Activated CD8-positive, alpha-beta memory T cell treated with anti-CD3 and anti-CD28 coated beads for 36 hours (primary cell): ENCODE measurements at regions not wholly inside any gene's neighbourhood (a gene's known extent, or its start where the extent isn't known, plus 50 kb on each side); places are given as distances from the start of the nearest gene placed in this dataset.

Experiments
- CTCF ChIA-PET: fragments of 350-600 bp; sonication (Branson Sonifier 250); formaldehyde crosslinking; loops from one replicate; lab custom pipeline; 2021; ENCODE audit warnings: antibody characterized with exemption; lab: Charles Lee
- POLR2A ChIA-PET: fragments of 350-600 bp; sonication (Branson Sonifier 250); formaldehyde crosslinking; loops from one replicate; lab custom pipeline; 2021; ENCODE audit warnings: antibody characterized with exemption; lab: Charles Lee

DNA sequence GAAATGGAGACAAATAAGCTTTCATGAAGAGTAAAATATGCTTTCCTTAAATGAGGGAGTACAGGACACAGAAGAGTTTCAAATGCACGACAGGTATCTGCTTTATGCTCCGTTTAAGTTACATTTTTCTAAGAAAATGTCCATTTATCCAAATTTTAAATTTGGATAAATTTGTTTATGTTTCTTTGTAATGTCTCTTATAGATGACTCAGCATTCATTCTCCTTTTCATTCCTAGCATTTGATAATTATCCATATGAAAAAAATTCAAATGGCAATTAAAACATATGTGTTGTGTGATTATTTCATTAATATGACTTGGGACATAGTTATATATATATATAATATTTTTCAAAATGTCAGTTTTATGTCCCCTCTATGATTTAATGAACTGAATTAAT lies 1449.3 kb downstream of the SLITRK1 start:
- ChIA-PET CTCF (no interaction called here), POLR2A (no interaction called here)

DNA sequence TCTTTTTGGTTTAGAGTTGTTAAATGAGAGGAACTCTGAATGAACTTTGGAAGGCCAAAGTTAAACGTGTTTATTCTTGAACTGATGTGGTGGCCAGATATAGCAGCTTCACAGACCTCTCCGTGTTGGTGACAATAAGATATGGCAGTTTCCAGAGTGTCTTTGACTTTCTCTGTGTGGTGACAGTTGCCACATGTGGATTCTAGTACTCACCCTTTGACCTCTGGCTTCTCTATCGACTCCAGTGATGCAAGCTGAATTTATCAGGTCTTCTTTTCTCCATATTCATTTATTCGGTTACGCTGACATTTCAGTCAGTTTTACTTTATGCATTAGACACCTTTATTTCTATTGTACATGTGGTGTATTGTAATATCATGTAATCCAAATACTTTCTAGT lies 1469.5 kb downstream of the SLITRK1 start:
- POLR2A ChIA-PET: no interaction called here
- CTCF ChIA-PET: no interaction called here

DNA sequence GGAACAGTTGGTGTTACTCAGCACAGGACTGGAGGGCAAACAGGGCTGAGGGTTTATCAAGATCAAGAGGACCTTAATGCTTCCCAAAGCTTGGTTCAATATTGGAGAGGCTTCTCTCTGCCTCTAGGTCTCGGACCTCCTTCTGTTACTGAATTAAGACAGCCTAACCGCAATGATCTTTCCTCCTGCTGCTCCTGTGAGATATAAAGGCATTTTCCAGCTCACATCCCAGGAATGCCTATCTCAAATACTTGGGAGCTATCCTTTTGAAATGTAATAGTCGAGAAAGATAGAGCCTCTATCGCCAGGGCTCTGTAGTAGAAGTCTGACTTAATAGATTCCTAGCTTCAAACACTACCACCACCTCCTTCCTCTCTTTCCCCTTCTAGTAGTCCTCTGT lies 1475.0 kb downstream of the SLITRK1 start:
- CTCF ChIA-PET: no interaction called here

DNA sequence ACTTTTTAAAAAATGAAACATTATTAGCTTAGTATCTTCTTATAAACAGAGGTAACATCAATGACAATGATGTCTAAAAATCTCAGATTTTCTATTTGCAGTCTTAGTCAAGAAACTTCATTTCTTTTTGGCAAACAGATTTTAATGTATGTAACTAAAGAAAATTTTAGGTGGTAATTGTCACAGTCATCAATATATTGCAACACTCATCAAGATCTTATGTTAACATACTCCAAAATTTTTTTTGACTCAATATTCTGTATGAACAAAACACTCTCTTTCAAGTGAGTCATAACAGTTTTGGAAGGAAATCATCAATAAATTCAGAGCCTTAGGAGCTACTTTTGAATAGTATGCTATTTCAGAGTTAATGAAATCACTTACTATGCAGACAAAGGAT lies 1507.6 kb downstream of the SLITRK1 start:
- ChIA-PET POLR2A (no interaction called here), CTCF (no interaction called here)

More for the DNA sequence above, 1475.0 kb downstream of the SLITRK1 start:
- POLR2A ChIA-PET: no interaction called here

- POLR2A ChIA-PET: no interaction called here
- CTCF ChIA-PET: no interaction called here
Measured at GRCh38 chr13:82370316-82370715, 1512.0 kb downstream of the SLITRK1 start.

- ChIA-PET CTCF (no interaction called here), POLR2A (no interaction called here)
Measured at GRCh38 chr13:82364525-82364924, 1517.7 kb downstream of the SLITRK1 start.

DNA sequence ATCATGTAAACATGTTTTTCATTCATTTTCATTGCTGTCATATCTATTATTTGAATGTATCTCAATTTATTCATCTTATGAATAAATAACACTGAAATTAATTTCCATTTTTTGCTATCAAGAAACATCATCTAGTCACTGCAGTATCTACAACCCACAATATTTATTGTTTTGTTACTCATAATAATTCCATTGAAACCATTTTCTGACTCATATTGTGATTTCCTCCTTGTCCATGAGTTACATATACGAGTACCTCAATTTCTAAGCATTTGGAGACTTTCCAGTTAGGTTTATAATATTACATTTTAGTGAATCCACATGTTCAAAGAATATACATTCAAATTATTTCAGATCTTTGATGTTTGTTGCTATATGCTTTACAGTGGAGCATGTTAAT lies 1524.0 kb downstream of the SLITRK1 start:
- CTCF ChIA-PET: no interaction called here
- POLR2A ChIA-PET: no interaction called here

DNA sequence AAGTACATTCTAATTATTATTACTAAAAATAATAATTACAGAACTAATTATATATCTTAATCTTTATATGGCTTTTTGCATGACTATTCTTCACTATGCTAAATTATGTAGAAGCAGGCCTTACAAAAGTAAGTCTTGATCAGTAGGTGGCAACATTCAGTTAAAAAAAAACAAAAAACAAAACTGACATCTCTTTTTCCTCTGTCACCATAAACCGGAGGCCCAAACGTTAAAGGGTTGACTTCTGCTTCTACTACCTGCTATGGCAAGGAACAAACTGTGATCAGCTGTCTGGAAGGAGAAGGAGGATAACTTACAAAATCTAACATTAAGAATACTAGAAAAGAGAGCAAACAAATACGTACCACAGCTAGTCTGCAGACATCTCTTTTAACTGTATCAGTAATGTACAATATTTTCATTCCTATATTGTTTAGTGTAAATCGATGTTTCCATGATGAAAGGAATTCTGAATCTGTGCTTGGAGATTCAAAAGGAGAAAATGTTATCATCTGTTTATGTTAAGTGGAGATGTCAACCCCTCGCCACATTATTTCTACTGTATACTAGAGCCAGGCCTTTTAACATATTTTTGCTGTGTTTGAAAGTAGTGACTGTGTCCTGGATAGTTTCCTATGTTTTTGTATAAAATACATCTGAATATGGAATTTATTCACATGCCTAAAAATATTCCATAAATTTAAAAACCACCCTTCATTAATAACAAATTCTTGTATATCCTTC lies 1525.4 kb downstream of the SLITRK1 start:
- CTCF ChIA-PET: no interaction called here
- POLR2A ChIA-PET: no interaction called here

GRCh38 chr13:82344867-82345266 lies 1537.4 kb downstream of the SLITRK1 start:
- POLR2A ChIA-PET: no interaction called here
- CTCF ChIA-PET: no interaction called here

- CTCF ChIA-PET: no interaction called here
- POLR2A ChIA-PET: no interaction called here
Measured at GRCh38 chr13:82341116-82341515, 1541.2 kb downstream of the SLITRK1 start.

- ChIA-PET POLR2A (no interaction called here), CTCF (interaction anchor here (1.2 kb wide), 1 partner anchor 15 kb away, joined by 3 read pairs; no protein-coding TSS in a partner anchor)
Measured at GRCh38 chr13:82330499-82330898, 1551.8 kb downstream of the SLITRK1 start.

DNA sequence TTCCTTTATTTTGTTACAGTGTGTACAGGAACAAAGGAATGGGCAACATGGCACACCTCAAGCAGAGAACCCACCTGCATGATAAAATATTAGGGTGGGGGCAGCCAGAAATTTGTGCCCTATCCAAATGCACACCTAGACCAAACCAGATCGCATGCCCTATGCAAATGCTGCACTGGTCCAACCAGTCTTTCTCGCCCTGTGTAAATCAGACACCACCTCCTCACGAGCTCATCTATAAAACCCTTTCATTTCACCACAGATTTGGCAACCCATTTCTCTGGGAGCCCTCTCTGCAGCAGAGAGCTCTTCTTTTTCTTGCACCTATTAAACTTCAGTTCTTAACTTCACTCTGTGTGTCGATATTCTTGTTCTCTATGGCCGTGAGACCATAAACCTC lies 1559.2 kb downstream of the SLITRK1 start:
- POLR2A ChIA-PET: no interaction called here
- CTCF ChIA-PET: no interaction called here

DNA sequence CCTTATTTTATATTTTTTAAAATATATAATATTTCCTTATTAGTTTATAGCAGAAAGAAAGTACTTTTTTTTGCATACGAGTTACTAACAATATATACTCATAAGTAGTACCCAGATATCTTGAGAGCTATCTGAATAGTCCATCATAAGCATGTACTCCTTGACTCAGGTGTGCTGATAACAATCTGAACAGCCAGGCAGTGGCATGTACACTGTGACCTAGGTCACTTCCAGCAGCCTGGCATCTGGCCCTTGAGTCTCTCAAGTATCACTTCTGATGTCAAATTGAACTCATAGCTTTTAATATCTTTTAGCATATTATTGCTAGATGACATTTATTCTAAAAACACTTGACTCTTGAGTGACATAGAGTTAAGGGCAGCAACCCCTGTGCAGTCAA lies 1576.7 kb downstream of the SLITRK1 start:
- CTCF ChIA-PET: no interaction called here
- POLR2A ChIA-PET: no interaction called here

GRCh38 chr13:82298106-82298505 lies 1584.2 kb downstream of the SLITRK1 start:
- CTCF ChIA-PET: no interaction called here
- POLR2A ChIA-PET: no interaction called here

GRCh38 chr13:82294226-82294625 lies 1588.0 kb downstream of the SLITRK1 start:
- POLR2A ChIA-PET: no interaction called here
- CTCF ChIA-PET: no interaction called here

DNA sequence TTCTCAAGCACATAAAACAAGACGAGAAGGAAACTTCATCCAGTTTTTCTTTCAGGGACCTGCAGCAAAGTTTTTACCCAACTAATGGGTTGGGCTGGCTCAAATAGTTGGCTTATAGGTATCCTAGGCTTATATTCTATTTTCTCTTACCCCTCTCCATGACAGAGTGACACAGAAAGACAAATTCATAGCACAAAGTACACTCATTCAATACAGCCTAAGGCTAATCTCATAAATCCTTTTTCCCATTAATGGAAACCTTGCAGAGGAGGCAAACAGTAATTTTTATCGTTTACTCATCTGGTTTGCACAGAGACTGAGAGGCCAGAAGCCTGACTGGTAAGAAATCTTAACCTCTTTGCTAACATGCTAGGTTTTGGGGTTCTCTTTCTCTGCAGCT lies 1589.9 kb downstream of the SLITRK1 start:
- ChIA-PET CTCF (no interaction called here), POLR2A (no interaction called here)

DNA sequence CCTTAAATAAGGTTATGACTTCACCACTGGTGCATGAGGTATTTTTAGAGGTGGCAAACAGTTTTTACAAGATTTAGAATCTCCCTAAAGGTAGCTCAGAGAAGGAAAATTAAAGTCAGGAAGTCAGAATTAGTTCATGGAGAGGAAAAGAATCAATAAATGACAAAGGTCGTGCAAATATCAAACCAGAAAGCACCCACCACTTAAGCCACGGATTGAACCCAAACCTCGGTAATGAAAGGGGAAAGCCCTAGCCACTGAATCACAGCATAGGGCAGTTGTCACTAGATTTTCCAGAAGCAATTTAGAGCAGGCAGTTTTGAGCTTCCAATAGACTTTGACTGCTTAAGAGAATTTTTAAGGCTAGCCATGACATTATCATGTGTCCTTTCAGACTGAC lies 1590.4 kb downstream of the SLITRK1 start:
- CTCF ChIA-PET: no interaction called here
- POLR2A ChIA-PET: no interaction called here

- CTCF ChIA-PET: no interaction called here
- POLR2A ChIA-PET: no interaction called here
Measured at GRCh38 chr13:82275644-82276043, 1606.6 kb downstream of the SLITRK1 start.

DNA sequence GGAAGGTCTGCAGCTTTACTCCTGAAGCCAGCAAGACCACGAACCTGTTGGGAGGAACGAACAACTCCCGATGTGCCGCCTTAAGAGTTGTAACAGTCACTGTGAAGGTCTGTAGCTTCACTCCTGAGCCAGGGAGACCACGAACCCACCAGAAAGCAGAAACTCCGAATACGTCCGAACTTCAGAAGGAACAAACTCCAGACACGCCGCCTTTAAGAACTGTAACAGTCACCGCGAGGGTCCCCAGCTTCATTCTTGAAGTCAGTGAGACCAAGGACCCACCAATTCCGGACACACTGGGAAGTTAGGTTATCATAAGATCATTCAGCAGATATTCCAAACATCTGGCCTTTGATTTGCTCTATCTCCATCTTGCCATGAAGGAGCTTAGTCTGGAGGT lies 1623.0 kb downstream of the SLITRK1 start:
- ChIA-PET CTCF (no interaction called here), POLR2A (no interaction called here)

GRCh38 chr13:82257790-82258507 lies 1624.3 kb downstream of the SLITRK1 start:
- POLR2A ChIA-PET: no interaction called here
- CTCF ChIA-PET: no interaction called here

- ChIA-PET CTCF (no interaction called here), POLR2A (no interaction called here)
Measured at GRCh38 chr13:82248762-82249161, 1633.5 kb downstream of the SLITRK1 start.
